Activated gamma-delta T cell (primary cell): ENCODE measurements at regions not wholly inside any gene's neighbourhood (a gene's known extent, or its start where the extent isn't known, plus 50 kb on each side); places are given as distances from the start of the nearest gene placed in this dataset.
"Not testable (repeated sequence)": the region's sequence is repeated elsewhere in the genome, so short reads cannot be mapped to it uniquely, and the experiment has no call there.

Source experiments
- DNase-seq: peaks from one replicate; lab custom pipeline; 2025; lab: John Stamatoyannopoulos, UW

DNA sequence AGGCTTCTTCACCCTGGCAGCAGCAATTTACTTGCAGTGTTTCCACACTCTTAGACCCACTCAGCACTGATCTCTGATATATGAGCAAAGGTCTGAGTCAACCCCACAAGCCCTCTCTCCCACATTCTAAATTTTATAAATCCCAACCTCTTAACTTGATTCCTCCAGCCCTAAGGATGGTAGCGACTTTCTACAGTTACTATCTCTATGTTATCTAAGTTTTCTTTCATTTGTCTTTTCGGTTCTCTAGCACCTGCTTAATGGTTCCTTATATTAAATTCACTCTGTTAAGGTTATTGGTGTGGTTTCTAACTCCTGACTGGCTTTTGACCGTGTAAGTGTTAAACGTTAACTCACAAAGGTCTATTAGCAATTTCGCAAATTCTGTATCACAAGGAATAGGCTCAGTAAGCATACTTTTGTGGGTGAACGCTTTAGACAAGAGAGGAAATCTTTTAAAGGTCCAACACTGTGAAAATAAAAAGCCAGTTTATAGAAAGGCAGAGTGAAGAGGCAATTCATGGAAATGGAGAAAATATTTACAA, 99.3 kb downstream of the DLEU7 start:
- DNase-seq: no peak

GRCh38 chr13:50745542-50746115, 97.9 kb downstream of the DLEU7 start:
- no peak for DNase-seq

GRCh38 chr13:50747737-50748350, 95.6 kb downstream of the DLEU7 start:
- DNase-seq: no peak

DNA sequence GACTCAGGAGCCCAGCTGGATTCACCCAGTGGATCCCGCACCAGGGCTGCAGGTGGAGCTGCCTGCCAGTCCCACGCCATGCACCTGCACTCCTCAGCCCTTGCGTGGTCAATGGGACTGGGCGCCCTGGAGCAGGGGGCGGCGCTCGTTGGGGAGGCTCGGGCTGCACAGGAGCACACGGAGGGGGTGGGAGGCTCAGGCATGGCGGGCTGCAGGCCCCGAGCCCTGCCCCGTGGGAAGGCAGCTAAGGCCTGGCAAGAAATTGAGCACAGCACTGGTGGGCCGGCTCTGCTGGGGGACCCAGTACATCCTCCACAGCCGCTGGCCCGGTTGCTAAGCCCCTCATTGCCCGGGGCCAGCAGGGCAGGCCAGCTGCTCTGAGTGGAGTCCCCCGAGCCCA, 90.3 kb downstream of the DLEU7 start:
- DNase-seq: peak; percentile 7

DNA sequence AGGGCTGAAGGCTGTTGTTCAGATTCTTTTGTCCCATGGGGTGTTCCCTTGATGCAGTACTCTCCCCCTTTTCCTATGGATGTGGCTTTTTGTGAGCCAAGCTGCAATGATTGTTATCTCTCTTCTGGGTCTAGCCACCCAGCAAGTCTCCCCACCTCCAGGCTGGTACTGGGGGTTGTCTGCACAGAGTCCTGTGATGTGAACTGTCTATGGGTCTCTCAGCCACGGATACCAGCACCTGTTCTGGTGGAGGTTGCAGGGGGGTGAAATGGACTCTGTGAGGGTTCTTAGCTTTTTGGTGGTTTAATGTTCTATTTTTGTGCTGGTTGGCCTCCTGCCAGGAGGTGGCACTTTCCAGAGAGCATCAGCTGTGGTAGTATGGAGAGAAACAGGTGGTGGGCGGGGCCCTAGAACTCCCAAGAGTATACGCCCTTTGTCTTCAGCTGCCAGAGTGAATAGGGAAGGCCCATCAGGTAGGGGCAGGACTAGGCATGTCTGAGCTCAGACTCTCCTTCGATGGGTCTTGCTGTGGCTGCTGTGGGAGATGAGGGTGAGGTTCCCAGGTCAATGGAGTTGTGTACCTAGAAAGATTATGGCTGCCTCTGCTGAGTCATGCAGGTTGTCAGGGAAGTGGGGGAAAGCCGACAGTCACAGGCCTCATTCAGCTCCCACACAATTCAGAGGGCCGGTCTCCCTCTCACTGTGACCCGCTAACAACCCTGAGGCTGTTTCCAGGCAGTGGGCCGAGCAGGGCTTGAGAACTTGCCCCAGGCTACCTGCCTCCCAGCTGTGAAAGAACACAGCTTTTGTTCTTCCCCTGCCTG, 87.4 kb downstream of the DLEU7 start:
- DNase-seq: not testable (repeated sequence)

DNA sequence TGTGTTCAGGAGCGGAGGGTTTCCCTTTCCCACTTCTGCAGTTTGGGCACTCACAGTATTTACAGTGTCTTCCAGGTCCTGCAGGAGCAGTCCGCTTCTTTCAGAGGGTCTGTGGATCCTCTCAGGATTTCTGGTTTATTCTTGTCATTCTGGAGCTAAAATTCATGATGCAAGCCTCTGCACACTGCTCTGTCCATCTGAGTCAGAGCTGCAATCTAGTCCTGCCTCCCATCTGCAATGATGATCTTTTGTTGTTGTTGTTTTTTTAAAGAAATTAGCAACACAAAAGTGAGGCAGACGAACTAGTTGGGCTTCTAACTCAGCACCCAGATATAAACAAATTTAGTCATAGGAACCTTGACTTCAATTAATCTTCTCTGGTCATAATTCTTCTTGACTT, 86.5 kb downstream of the DLEU7 start:
- no peak for DNase-seq

DNA sequence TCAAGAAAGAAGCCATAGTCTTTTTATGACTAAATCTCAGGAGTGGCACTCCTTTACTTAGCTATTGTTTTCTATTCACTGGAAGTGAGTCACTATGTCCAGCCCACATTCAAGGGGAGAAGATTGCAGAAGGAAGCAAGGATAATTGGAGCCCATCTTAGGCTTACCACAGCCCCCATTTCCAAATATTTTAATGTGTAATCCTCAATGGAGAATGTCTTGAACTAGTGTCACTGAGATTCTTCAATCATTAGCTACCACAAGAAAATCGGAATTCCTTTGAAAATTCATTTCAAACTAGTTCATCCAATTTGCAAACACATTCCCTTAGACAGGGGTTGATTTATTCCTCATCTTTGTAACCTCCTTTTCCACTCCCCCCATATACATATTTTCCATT, 84.7 kb downstream of the DLEU7 start:
- no peak for DNase-seq

GRCh38 chr13:50760751-50761150, 82.7 kb downstream of the DLEU7 start:
- DNase-seq: no peak

GRCh38 chr13:50761406-50761805, 82.1 kb downstream of the DLEU7 start:
- no peak for DNase-seq

DNA sequence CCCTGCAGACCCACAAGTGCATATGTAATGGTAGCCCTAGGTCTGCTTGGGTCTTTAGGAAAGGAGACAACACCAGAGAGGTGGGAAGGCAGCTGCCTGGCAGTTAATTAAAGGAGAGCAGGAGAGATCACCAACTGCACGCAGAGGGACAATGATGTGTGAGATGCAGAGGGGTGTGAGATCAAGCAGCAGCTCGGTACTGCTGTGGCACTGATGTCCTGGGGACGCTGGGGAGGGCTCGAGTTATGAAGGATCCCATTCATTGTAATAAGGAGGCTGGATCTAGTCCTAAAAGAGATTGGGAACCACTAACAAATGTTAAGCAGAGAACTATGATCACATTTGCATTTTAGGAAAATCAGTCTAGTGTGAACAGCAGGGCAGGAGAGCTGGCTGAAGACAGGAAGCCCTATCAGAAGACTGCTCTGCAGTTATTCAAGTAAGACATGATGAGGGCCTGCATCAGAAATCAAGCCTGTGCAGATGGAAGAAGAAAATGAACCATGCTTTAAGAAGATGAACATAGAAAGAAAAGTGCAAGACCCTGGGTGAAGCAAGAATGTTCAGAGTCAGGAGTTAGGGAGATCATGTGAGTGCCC, 80.4 kb downstream of the DLEU7 start:
- DNase-seq: no peak

- no peak for DNase-seq
Observed at GRCh38 chr13:50766013-50766412, 77.5 kb downstream of the DLEU7 start.

DNA sequence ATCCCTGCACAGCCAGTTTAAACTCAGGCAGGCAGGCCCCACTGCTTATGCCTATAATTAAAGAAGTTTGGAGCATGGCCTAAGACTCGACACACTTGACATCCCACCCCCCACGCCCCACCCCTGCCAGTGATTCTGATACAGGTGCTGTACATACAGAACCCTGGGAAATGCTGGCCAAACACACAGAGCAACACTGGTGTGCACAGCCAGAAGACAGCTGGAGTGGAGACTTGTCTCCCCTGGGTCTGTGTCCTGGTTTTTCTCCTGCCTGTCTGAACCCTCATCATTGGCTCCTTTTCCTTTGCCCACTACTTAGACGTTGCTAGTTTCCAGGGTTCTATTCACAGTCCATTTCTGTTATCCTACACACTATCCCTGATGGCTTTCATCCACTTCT, 76.8 kb downstream of the DLEU7 start:
- no peak for DNase-seq

GRCh38 chr13:50772881-50773280, 70.6 kb downstream of the DLEU7 start:
- DNase-seq: not testable (repeated sequence)
